ENCODE measurements at regions not wholly inside any gene's neighbourhood (a gene's known extent, or its start where the extent isn't known, plus 50 kb on each side); places are given as distances from the start of the nearest gene placed in this dataset.
"Not testable (repeated sequence)": the region's sequence is repeated elsewhere in the genome, so short reads cannot be mapped to it uniquely, and the experiment has no call there.

- DNase-seq, result no peak
Observed at GRCh38 chr15:62325597-62325996, 160.5 kb upstream of the C2CD4B start.

- no peak for DNase-seq
Observed at GRCh38 chr15:62326460-62327011, 161.5 kb upstream of the C2CD4B start.

GRCh38 chr15:62327406-62327805 is 162.3 kb upstream of the C2CD4B start:
- no peak for DNase-seq

- DNase-seq, result not testable (repeated sequence)
Observed at GRCh38 chr15:62332472-62332871, 167.4 kb upstream of the C2CD4B start.

GRCh38 chr15:62334536-62334935 is 169.5 kb upstream of the C2CD4B start:
- no peak for DNase-seq

- DNase-seq, result no peak
Observed at GRCh38 chr15:62337934-62338333, 172.8 kb upstream of the C2CD4B start.

- DNase-seq, result no peak
Observed at GRCh38 chr15:62338497-62338896, 173.4 kb upstream of the C2CD4B start.

- DNase-seq, result no peak
Observed at GRCh38 chr15:62342959-62343358, 177.9 kb upstream of the C2CD4B start.

GRCh38 chr15:62343397-62343796 is 178.3 kb upstream of the C2CD4B start:
- DNase-seq, result no peak

- peak; percentile 76 for DNase-seq
Observed at GRCh38 chr15:62344806-62345539, 179.9 kb upstream of the C2CD4B start.

- DNase-seq, result no peak
Observed at GRCh38 chr15:62346168-62346567, 181.1 kb upstream of the C2CD4B start.

GRCh38 chr15:62348118-62348517 is 183.0 kb upstream of the C2CD4B start:
- DNase-seq, result no peak

- no peak for DNase-seq
Observed at GRCh38 chr15:62348623-62349022, 183.5 kb upstream of the C2CD4B start.

- DNase-seq, result no peak
Observed at GRCh38 chr15:62352817-62353216, 187.7 kb upstream of the C2CD4B start.

GRCh38 chr15:62357431-62357830 is 192.3 kb upstream of the C2CD4B start:
- no peak for DNase-seq

GRCh38 chr15:62359416-62359815 is 194.3 kb upstream of the C2CD4B start:
- no peak for DNase-seq

GRCh38 chr15:62360332-62361097 is 195.4 kb upstream of the C2CD4B start:
- DNase-seq, result no peak

- no peak for DNase-seq
Observed at GRCh38 chr15:62362144-62362543, 197.1 kb upstream of the C2CD4B start.

GRCh38 chr15:62362608-62363007 is 197.5 kb upstream of the C2CD4B start:
- DNase-seq, result no peak

- DNase-seq, result no peak
Observed at GRCh38 chr15:62363913-62364312, 198.8 kb upstream of the C2CD4B start.

GRCh38 chr15:62365795-62366442 is 200.8 kb upstream of the C2CD4B start:
- DNase-seq, result no peak

- no peak for DNase-seq
Observed at GRCh38 chr15:62369454-62369853, 204.4 kb upstream of the C2CD4B start.

- not testable (repeated sequence) for DNase-seq
Observed at GRCh38 chr15:62371683-62372082, 206.6 kb upstream of the C2CD4B start.

All from CD4-positive, alpha-beta T cell treated with Interleukin-21 for 1 hour (primary cell).